Endothelial cell (in vitro differentiated cells): ENCODE measurements at regions not wholly inside any gene's neighbourhood (a gene's known extent, or its start where the extent isn't known, plus 50 kb on each side); places are given as distances from the start of the nearest gene placed in this dataset.

Source experiments
- DNase-seq: peaks from one replicate; pipeline ENCODE4 v3.0.0; 2021; ENCODE audit warnings: low spot score
- H3K27ac Mint-ChIP-seq: one replicate; pipeline ENCODE4 v1.8.0; 2021; ENCODE audit warnings: mixed read lengths, inconsistent platforms; ENCODE audit not compliant: unreplicated experiment
- H3K27me3 Mint-ChIP-seq: one replicate; pipeline ENCODE4 v1.8.0; 2021; ENCODE audit warnings: mild to moderate bottlenecking, moderate library complexity, mixed read lengths, inconsistent platforms; ENCODE audit not compliant: unreplicated experiment
- H3K36me3 Mint-ChIP-seq: one replicate; pipeline ENCODE4 v1.8.0; 2021; ENCODE audit warnings: mild to moderate bottlenecking, low read depth, mixed read lengths, inconsistent platforms; ENCODE audit not compliant: unreplicated experiment
- H3K4me1 Mint-ChIP-seq: one replicate; pipeline ENCODE4 v1.8.0; 2021; ENCODE audit warnings: mild to moderate bottlenecking, mixed read lengths, inconsistent platforms; ENCODE audit not compliant: unreplicated experiment
- H3K4me3 Mint-ChIP-seq: one replicate; pipeline ENCODE4 v1.8.0; 2021; ENCODE audit warnings: mild to moderate bottlenecking, mixed read lengths, inconsistent platforms; ENCODE audit not compliant: unreplicated experiment
- H3K9me3 Mint-ChIP-seq: one replicate; pipeline ENCODE4 v1.8.0; 2021; ENCODE audit warnings: mixed read lengths, inconsistent platforms; ENCODE audit not compliant: unreplicated experiment
- CTCF ChIP-seq: fragments of 200-600 bp; sonication (generic); IDR thresholded peaks from one replicate; pipeline ENCODE4 v1.5.0; 2021; ENCODE audit warnings: antibody characterized with exemption; ENCODE audit not compliant: unreplicated experiment

GRCh38 chr9:117574099-117574498 is 130.1 kb upstream of the TLR4 start:
- H3K4me3 Mint-ChIP-seq, result no peak overlapping the region
- no peaks in the 10 kb centered on the region for H3K9me3 Mint-ChIP-seq
- no peaks in the 10 kb centered on the region for H3K36me3 Mint-ChIP-seq
- no peaks in the 10 kb centered on the region for H3K4me1 Mint-ChIP-seq
- TF ChIP-seq CTCF, result no peak
- H3K27ac Mint-ChIP-seq, result no peak overlapping the region
- DNase-seq, result no peak
- no peaks in the 10 kb centered on the region for H3K27me3 Mint-ChIP-seq

- H3K9me3 Mint-ChIP-seq, result no peaks in the 10 kb centered on the region
- H3K27me3 Mint-ChIP-seq, result no peaks in the 10 kb centered on the region
- H3K27ac Mint-ChIP-seq, result no peak overlapping the region
- no peak for TF ChIP-seq CTCF
- DNase-seq, result no peak
- H3K36me3 Mint-ChIP-seq, result no peaks in the 10 kb centered on the region
- no peaks in the 10 kb centered on the region for H3K4me1 Mint-ChIP-seq
- no peak overlapping the region for H3K4me3 Mint-ChIP-seq
These were observed 139.4 kb upstream of the TLR4 start for GRCh38 chr9:117564839-117565238.

- no peak for DNase-seq
- TF ChIP-seq CTCF, result no peak
- no peaks in the 10 kb centered on the region for H3K4me1 Mint-ChIP-seq
- no peaks in the 10 kb centered on the region for H3K36me3 Mint-ChIP-seq
- H3K9me3 Mint-ChIP-seq, result no peaks in the 10 kb centered on the region
- no peak overlapping the region for H3K4me3 Mint-ChIP-seq
- no peaks in the 10 kb centered on the region for H3K27me3 Mint-ChIP-seq
- no peak overlapping the region for H3K27ac Mint-ChIP-seq
These were observed 142.4 kb upstream of the TLR4 start for GRCh38 chr9:117561761-117562160.

GRCh38 chr9:117555964-117556629 is 141.2 kb upstream of the ASTN2 start:
- H3K36me3 Mint-ChIP-seq, result no peaks in the 10 kb centered on the region
- peak; percentile 65 for DNase-seq
- TF ChIP-seq CTCF, result peak; percentile 71

GRCh38 chr9:117552811-117553210 is 138.0 kb upstream of the ASTN2 start:
- Mint-ChIP-seq H3K4me3 (no peak overlapping the region), H3K27me3 (no peaks in the 10 kb centered on the region), H3K9me3 (no peaks in the 10 kb centered on the region), H3K36me3 (no peaks in the 10 kb centered on the region), H3K4me1 (no peaks in the 10 kb centered on the region), H3K27ac (no peak overlapping the region)
- no peak for TF ChIP-seq CTCF
- DNase-seq, result no peak

More at GRCh38 chr9:117555964-117556629, 141.2 kb upstream of the ASTN2 start:
- no peaks in the 10 kb centered on the region for H3K9me3 Mint-ChIP-seq
- H3K4me1 Mint-ChIP-seq, result no peaks in the 10 kb centered on the region
- H3K27ac Mint-ChIP-seq, result no peak overlapping the region
- no peak overlapping the region for H3K4me3 Mint-ChIP-seq
- H3K27me3 Mint-ChIP-seq, result no peaks in the 10 kb centered on the region
